ENCODE measurements at regions not wholly inside any gene's neighbourhood (a gene's known extent, or its start where the extent isn't known, plus 50 kb on each side); places are given as distances from the start of the nearest gene placed in this dataset.
A peak's percentile ranks its signal among the peaks of the same experiment; 100 is the strongest.

DNA sequence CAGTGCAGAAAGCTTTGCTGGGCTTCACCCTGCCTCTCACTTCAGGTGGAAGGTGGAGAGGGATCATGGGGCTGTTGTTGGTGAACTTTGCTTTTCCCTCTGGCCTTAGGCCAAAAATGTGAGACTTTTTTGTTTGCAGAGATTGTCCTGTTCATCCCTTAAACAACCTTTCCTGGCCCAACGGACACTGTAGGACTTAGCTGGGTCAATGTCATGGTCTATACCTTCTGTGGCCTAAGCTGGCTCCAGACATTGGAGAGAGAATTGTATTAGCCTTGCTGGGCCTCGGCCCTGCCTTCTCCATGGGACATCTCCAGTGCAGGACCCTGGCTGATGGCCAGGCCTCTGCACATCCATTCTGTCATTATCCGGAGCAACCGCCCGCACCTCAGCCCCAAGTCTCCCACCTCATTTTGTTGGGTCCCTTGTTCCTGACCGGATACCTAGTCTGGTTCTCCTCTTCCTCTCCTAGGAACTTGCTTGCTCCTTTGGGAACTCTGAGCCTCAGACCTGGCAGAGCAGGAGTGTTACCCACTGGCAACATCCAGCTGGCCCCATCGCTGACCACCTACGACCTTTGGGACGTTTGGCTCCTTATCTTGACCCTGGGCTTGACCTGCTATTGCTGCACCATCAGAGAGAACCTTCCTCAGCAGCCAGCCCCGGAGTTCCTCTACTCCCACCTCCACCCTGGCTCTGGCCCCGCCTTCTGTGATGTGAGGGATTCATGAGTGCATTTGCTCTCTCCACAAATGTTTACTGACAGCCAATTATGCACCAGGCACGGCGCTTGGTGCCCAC is 128.2 kb downstream of the BANF2 start (continued):
- TF ChIP-seq TBL1XR1 (IDR thresholded peaks at IDR 0.05; ENCODE audit: borderline replicate concordance, low read length, partially characterized antibody) (peak; percentile 73), ZNF788 (CRISPR knock-in tag; IDR thresholded peaks at IDR 0.05; ENCODE audit: borderline replicate concordance) (0 out of 2 replicates have a peak, but pooled peaks have one; percentile 59), ZNF234 (CRISPR knock-in tag; conservative IDR thresholded peaks at IDR 0.05) (no peak), ZNF350 (CRISPR knock-in tag; IDR thresholded peaks at IDR 0.05; ENCODE audit: borderline replicate concordance, low read depth) (peak; percentile 67; the same call in 1 of the 2 replicates), CCAR2 (optimal IDR thresholded peaks at IDR 0.05; ENCODE audit: low read depth, low read length) (no peak), ZNF224 (CRISPR knock-in tag; IDR thresholded peaks at IDR 0.05) (no peak), HNRNPK (IDR thresholded peaks at IDR 0.05; ENCODE audit: low read depth, low read length, poor library complexity, severe bottlenecking) (no peak), NFYC (CRISPR knock-in tag; IDR thresholded peaks at IDR 0.05) (no peak), WIZ (CRISPR knock-in tag; IDR thresholded peaks at IDR 0.05) (no peak), MED1 (CRISPR knock-in tag; IDR thresholded peaks at IDR 0.05) (peak; percentile 70), NR2F6 (IDR thresholded peaks at IDR 0.05) (peak; percentile 75), NR2F6 (CRISPR knock-in tag; IDR thresholded peaks at IDR 0.05) (peak; percentile 74), ZNF670 (CRISPR knock-in tag; IDR thresholded peaks at IDR 0.05; ENCODE audit: borderline replicate concordance) (peak; percentile 57; the same call in 1 of the 2 replicates), ZNF772 (CRISPR knock-in tag; IDR thresholded peaks at IDR 0.05) (no peak), HOXA7 (CRISPR knock-in tag; IDR thresholded peaks at IDR 0.05) (no peak), ZNF230 (CRISPR knock-in tag; IDR thresholded peaks at IDR 0.05) (no peak), ZFP41 (CRISPR knock-in tag; IDR thresholded peaks at IDR 0.05; ENCODE audit: borderline replicate concordance) (no peak), SMC3 (IDR thresholded peaks at IDR 0.05; ENCODE audit: low read length) (peak; percentile 5; the same call in 1 of the 2 replicates), SMAD1 (CRISPR knock-in tag; IDR thresholded peaks at IDR 0.05; ENCODE audit: borderline replicate concordance, low read depth) (no peak), ZKSCAN1 (IDR thresholded peaks at IDR 0.05; ENCODE audit: low read length) (no peak)
- TF ChIP-seq, protein P1, sequence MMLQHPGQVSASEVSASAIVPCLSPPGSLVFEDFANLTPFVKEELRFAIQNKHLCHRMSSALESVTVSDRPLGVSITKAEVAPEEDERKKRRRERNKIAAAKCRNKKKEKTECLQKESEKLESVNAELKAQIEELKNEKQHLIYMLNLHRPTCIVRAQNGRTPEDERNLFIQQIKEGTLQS (CRISPR knock-in tag; IDR thresholded peaks at IDR 0.05): no peak
- TF ChIP-seq, protein P2, sequence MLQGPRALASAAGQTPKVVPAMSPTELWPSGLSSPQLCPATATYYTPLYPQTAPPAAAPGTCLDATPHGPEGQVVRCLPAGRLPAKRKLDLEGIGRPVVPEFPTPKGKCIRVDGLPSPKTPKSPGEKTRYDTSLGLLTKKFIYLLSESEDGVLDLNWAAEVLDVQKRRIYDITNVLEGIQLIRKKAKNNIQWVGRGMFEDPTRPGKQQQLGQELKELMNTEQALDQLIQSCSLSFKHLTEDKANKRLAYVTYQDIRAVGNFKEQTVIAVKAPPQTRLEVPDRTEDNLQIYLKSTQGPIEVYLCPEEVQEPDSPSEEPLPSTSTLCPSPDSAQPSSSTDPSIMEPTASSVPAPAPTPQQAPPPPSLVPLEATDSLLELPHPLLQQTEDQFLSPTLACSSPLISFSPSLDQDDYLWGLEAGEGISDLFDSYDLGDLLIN (CRISPR knock-in tag; IDR thresholded peaks at IDR 0.05; ENCODE audit: borderline replicate concordance): no peak
- TF ChIP-seq, protein P3, sequence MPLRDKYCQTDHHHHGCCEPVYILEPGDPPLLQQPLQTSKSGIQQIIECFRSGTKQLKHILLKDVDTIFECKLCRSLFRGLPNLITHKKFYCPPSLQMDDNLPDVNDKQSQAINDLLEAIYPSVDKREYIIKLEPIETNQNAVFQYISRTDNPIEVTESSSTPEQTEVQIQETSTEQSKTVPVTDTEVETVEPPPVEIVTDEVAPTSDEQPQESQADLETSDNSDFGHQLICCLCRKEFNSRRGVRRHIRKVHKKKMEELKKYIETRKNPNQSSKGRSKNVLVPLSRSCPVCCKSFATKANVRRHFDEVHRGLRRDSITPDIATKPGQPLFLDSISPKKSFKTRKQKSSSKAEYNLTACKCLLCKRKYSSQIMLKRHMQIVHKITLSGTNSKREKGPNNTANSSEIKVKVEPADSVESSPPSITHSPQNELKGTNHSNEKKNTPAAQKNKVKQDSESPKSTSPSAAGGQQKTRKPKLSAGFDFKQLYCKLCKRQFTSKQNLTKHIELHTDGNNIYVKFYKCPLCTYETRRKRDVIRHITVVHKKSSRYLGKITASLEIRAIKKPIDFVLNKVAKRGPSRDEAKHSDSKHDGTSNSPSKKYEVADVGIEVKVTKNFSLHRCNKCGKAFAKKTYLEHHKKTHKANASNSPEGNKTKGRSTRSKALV (CRISPR knock-in tag; IDR thresholded peaks at IDR 0.05): 0 out of 2 replicates have a peak, but pooled peaks have one; percentile 31
- TF ChIP-seq, protein P4, sequence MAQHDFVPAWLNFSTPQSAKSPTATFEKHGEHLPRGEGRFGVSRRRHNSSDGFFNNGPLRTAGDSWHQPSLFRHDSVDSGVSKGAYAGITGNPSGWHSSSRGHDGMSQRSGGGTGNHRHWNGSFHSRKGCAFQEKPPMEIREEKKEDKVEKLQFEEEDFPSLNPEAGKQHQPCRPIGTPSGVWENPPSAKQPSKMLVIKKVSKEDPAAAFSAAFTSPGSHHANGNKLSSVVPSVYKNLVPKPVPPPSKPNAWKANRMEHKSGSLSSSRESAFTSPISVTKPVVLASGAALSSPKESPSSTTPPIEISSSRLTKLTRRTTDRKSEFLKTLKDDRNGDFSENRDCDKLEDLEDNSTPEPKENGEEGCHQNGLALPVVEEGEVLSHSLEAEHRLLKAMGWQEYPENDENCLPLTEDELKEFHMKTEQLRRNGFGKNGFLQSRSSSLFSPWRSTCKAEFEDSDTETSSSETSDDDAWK (CRISPR knock-in tag; IDR thresholded peaks at IDR 0.05): no peak
- TF ChIP-seq, protein P5, sequence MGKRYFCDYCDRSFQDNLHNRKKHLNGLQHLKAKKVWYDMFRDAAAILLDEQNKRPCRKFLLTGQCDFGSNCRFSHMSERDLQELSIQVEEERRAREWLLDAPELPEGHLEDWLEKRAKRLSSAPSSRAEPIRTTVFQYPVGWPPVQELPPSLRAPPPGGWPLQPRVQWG (CRISPR knock-in tag; IDR thresholded peaks at IDR 0.05; ENCODE audit: borderline replicate concordance, low read depth): no peak
- TF ChIP-seq, protein P6, sequence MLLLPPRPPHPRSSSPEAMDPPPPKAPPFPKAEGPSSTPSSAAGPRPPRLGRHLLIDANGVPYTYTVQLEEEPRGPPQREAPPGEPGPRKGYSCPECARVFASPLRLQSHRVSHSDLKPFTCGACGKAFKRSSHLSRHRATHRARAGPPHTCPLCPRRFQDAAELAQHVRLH (CRISPR knock-in tag; IDR thresholded peaks at IDR 0.05; ENCODE audit: borderline replicate concordance, low read depth): no peak

Data from HepG2 (cell line).